NT2/D1 (cell line): ENCODE measurements at regions not wholly inside any gene's neighbourhood (a gene's known extent, or its start where the extent isn't known, plus 50 kb on each side); places are given as distances from the start of the nearest gene placed in this dataset.

Experiments
- SUZ12 ChIP-seq: IDR thresholded peaks from 2 replicates; pipeline ENCODE4 v1.6.1; 2011; ENCODE audit not compliant: insufficient read length, insufficient read depth; ENCODE audit errors: extremely low read depth
- YY1 ChIP-seq: IDR thresholded peaks from 2 replicates; pipeline ENCODE4 v1.6.1; 2011; ENCODE audit not compliant: insufficient read length, insufficient read depth
- ZNF274 ChIP-seq: IDR thresholded peaks from 2 replicates; pipeline ENCODE4 v1.6.1; 2011; ENCODE audit warnings: mild to moderate bottlenecking, low read depth, low read length

DNA sequence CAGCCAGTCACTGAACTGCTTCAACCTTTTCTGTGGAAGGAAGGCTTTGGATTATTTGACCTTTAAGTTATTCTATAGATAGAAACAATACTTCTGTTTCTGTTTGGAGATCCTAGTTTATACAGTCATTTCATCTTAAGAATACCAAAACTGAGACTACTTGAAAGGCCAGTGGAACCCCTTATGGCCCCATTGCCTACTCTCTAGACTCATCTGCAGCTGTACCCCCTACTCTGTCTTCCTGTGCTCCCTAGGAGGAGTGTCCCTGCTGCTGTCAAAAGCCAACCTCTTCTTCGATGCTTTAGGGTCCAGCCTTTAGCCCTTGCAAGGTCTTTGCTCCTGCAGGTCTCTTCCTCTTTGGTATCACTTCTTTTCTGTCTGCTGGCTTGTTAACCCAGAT, 169.6 kb downstream of the EDEM1 start:
- TF ChIP-seq YY1 = no peak
- TF ChIP-seq ZNF274 = no peak
- no peak for TF ChIP-seq SUZ12
